Neural cell (in vitro differentiated cells): ENCODE measurements at regions not wholly inside any gene's neighbourhood (a gene's known extent, or its start where the extent isn't known, plus 50 kb on each side); places are given as distances from the start of the nearest gene placed in this dataset.

Source experiments
- EP300 ChIP-seq: fragments of 450-650 bp; conservative IDR thresholded peaks from 2 replicates; pipeline ENCODE4 v1.6.1; 2014; ENCODE audit warnings: antibody characterized with exemption, mild to moderate bottlenecking, moderate library complexity; ENCODE audit not compliant: poor library complexity, severe bottlenecking
- EZH2 ChIP-seq: fragments of 200-600, 300-800 bp; shearing (Covaris generic), sonication (generic); IDR thresholded peaks from 2 replicates; pipeline ENCODE4 v1.6.1; 2014; ENCODE audit warnings: antibody characterized with exemption, low read length, borderline replicate concordance, mild to moderate bottlenecking; ENCODE audit not compliant: insufficient read depth, poor library complexity, severe bottlenecking
- POLR2AphosphoS5 ChIP-seq: IDR thresholded peaks from 2 replicates; pipeline ENCODE4 v1.6.1; 2012
- RAD21 ChIP-seq: fragments of 450-650 bp; conservative IDR thresholded peaks from 2 replicates; pipeline ENCODE4 v1.6.1; 2014; ENCODE audit warnings: antibody characterized with exemption, mild to moderate bottlenecking, moderate library complexity
- REST ChIP-seq: IDR thresholded peaks from 2 replicates; pipeline ENCODE4 v1.6.1; 2012; ENCODE audit warnings: borderline replicate concordance
- SMC3 ChIP-seq: fragments of 450-650 bp; conservative IDR thresholded peaks from 2 replicates; pipeline ENCODE4 v1.6.1; 2014; ENCODE audit warnings: antibody characterized with exemption, mild to moderate bottlenecking, moderate library complexity; ENCODE audit not compliant: poor library complexity
- TF ChIP-seq, protein P1 (sequence below): fragments of 450-650 bp; IDR thresholded peaks from 2 replicates; pipeline ENCODE4 v1.5.1; 2014; ENCODE audit warnings: antibody characterized with exemption, mild to moderate bottlenecking, moderate library complexity; ENCODE audit not compliant: poor library complexity, severe bottlenecking

DNA sequence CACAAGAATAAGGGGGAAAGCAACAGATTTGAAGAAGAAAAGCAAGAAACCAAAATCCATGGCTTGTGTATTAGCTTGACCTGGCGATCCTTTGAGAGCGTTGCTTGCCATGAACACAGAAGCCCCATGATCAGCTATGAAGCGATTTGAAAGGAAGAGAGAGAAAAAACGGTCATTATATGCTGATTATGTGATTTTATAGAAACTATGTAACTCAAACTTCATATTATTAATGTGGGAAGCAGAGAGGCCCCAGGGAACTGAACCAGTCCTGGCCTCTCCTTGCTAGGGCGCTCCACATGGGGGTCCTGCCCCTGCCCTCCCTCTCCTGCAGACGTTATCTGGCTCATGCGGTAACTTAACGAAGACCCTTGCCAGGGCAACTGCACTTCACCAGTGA, 306.1 kb upstream of the ADARB2 start:
- TF ChIP-seq EP300 = no peak
- TF ChIP-seq, protein P1, sequence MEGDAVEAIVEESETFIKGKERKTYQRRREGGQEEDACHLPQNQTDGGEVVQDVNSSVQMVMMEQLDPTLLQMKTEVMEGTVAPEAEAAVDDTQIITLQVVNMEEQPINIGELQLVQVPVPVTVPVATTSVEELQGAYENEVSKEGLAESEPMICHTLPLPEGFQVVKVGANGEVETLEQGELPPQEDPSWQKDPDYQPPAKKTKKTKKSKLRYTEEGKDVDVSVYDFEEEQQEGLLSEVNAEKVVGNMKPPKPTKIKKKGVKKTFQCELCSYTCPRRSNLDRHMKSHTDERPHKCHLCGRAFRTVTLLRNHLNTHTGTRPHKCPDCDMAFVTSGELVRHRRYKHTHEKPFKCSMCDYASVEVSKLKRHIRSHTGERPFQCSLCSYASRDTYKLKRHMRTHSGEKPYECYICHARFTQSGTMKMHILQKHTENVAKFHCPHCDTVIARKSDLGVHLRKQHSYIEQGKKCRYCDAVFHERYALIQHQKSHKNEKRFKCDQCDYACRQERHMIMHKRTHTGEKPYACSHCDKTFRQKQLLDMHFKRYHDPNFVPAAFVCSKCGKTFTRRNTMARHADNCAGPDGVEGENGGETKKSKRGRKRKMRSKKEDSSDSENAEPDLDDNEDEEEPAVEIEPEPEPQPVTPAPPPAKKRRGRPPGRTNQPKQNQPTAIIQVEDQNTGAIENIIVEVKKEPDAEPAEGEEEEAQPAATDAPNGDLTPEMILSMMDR = no peak
- no peak for TF ChIP-seq EZH2
- no peak for TF ChIP-seq POLR2AphosphoS5
- TF ChIP-seq SMC3 = no peak
- TF ChIP-seq RAD21 = no peak
- TF ChIP-seq REST = no peak
